Activated CD4-positive, alpha-beta memory T cell treated with anti-CD3 and anti-CD28 coated beads for 36 hours (primary cell): ENCODE measurements at regions not wholly inside any gene's neighbourhood (a gene's known extent, or its start where the extent isn't known, plus 50 kb on each side); places are given as distances from the start of the nearest gene placed in this dataset.
"Not testable (repeated sequence)": the region's sequence is repeated elsewhere in the genome, so short reads cannot be mapped to it uniquely, and the experiment has no call there.

Source experiments
- CTCF ChIA-PET: fragments of 350-600 bp; sonication (Branson Sonifier 250); formaldehyde crosslinking; loops from one replicate; lab custom pipeline; 2021; ENCODE audit warnings: antibody characterized with exemption, inconsistent platforms; lab: Charles Lee
- POLR2A ChIA-PET: fragments of 350-600 bp; sonication (Branson Sonifier 250); formaldehyde crosslinking; loops from one replicate; lab custom pipeline; 2021; ENCODE audit warnings: antibody characterized with exemption; lab: Charles Lee
- DNase-seq: peaks from one replicate; pipeline ENCODE4 v3.0.0-alpha.2; 2020
- H3K27ac Mint-ChIP-seq: one replicate; pipeline ENCODE4 v1.8.0; 2021; ENCODE audit warnings: mixed read lengths
- H3K27me3 Mint-ChIP-seq: one replicate; pipeline ENCODE4 v1.8.0; 2021; ENCODE audit warnings: mixed read lengths
- H3K36me3 Mint-ChIP-seq: one replicate; pipeline ENCODE4 v1.8.0; 2021; ENCODE audit warnings: mixed read lengths
- H3K4me1 Mint-ChIP-seq: one replicate; pipeline ENCODE4 v1.8.0; 2021; ENCODE audit warnings: low read depth, mixed read lengths
- H3K4me3 Mint-ChIP-seq: one replicate; pipeline ENCODE4 v1.8.0; 2021; ENCODE audit warnings: mild to moderate bottlenecking, mixed read lengths
- H3K9me3 Mint-ChIP-seq: one replicate; pipeline ENCODE4 v1.8.0; 2021; ENCODE audit warnings: mixed read lengths
- intact Hi-C: fragments of 100-400 bp; cut with micrococcal nuclease; formaldehyde crosslinking; loops from one replicate; pipeline ENCODE4 v1.15.1; 2023

DNA sequence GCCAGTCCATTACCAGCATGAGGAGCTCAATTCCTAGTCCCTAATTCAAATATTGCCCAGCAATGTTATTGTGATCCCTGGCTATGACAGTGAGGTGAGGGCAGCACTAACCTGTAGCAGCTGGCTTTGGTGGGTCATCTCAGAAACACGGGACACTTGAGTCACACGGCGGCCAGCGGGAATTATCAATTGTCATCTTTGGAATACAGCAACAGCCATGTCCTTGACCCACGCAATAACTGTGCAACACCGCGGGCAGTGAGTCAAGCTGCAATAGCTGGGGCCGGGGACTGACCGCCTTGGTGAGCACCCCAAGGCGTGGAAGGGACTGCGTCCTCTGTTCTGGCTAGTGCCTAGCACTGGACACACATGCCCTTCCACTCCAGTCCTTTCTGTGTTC lies 62.5 kb upstream of the ALDH1B1 start:
- intact Hi-C loops = no loop called here
- POLR2A ChIA-PET = no interaction called here
- H3K9me3 Mint-ChIP-seq = no peaks in the 10 kb centered on the region
- no peak for DNase-seq
- no peaks in the 10 kb centered on the region for H3K4me1 Mint-ChIP-seq
- CTCF ChIA-PET = no interaction called here
- H3K4me3 Mint-ChIP-seq = no peak overlapping the region
- H3K27me3 Mint-ChIP-seq = peaks cover 3% of the 10 kb centered on the region
- no peaks in the 10 kb centered on the region for H3K36me3 Mint-ChIP-seq
- no peak overlapping the region for H3K27ac Mint-ChIP-seq

DNA sequence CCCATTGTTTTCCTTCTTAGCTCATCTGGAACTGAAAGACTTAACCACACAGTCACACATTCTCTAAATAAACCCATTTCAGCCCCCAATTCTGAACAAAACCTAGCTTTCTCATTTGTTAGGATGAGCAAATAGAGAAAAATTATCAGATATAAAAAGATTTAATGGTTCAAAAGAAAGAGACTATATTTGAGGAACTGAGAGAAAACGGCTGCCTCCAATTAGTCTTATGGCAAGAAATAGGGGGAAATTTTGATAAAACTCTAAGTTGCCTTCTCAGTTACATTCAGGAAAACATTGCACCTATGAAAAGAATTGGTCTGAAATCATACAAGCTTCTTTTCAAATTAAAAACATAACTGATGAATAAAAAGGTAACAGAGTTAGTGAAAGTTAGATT lies 63.7 kb upstream of the ALDH1B1 start:
- H3K27ac Mint-ChIP-seq = no peak overlapping the region

DNA sequence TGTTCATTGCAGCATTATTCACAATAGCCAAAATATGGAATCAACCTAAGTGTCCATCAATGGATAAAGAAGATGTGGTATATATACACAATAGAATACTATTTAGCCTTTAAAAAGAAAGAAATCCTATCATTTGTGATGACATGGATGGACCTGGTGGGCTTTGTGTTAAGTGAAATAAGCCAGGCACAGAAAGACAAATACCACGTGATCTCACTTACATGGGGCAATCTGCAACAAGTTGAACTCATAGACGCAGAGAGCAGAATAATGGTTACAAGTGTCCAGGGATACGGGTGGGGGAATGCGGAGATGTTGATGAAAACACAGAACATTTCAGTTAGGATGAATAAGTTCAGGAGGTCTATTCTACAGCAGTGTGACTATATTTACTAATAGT lies 66.4 kb upstream of the ALDH1B1 start:
- intact Hi-C loops = no loop called here
- peaks cover 3% of the 10 kb centered on the region for H3K9me3 Mint-ChIP-seq
- no peaks in the 10 kb centered on the region for H3K36me3 Mint-ChIP-seq
- ChIA-PET CTCF (no interaction called here), POLR2A (no interaction called here)
- no peak overlapping the region for H3K27ac Mint-ChIP-seq
- no peak overlapping the region for H3K4me3 Mint-ChIP-seq
- peaks cover 6% of the 10 kb centered on the region for H3K27me3 Mint-ChIP-seq
- H3K4me1 Mint-ChIP-seq = no peaks in the 10 kb centered on the region
- DNase-seq = no peak

More for the DNA sequence above, 63.7 kb upstream of the ALDH1B1 start:
- DNase-seq = no peak
- peaks cover 3% of the 10 kb centered on the region for H3K27me3 Mint-ChIP-seq
- no peaks in the 10 kb centered on the region for H3K36me3 Mint-ChIP-seq
- ChIA-PET CTCF (no interaction called here), POLR2A (no interaction called here)
- intact Hi-C loops = no loop called here
- H3K4me1 Mint-ChIP-seq = no peaks in the 10 kb centered on the region
- no peaks in the 10 kb centered on the region for H3K9me3 Mint-ChIP-seq
- H3K4me3 Mint-ChIP-seq = no peak overlapping the region

DNA sequence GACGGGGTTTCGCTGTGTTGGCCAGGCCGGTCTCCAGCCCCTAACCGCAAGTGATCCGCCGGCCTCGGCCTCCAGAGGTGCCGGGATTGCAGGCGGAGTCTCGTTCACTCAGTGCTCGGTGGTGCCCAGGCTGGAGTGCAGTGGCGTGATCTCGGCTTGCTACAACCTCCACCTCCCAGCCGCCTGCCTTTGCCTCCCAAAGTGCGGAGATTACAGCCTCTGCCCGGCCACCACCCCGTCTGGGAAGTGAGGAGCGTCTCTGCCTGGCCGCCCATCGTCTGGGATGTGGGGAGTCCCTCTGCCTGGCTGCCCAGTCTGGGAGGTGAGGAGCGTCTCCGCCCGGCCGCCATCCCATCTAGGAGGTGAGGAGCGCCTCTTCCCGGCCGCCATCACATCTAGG lies 68.3 kb upstream of the ALDH1B1 start:
- H3K27me3 Mint-ChIP-seq, H3K36me3 Mint-ChIP-seq, H3K27ac Mint-ChIP-seq, POLR2A ChIA-PET, H3K4me3 Mint-ChIP-seq, H3K9me3 Mint-ChIP-seq, CTCF ChIA-PET, H3K4me1 Mint-ChIP-seq, DNase-seq, intact Hi-C loops: not testable (repeated sequence)

DNA sequence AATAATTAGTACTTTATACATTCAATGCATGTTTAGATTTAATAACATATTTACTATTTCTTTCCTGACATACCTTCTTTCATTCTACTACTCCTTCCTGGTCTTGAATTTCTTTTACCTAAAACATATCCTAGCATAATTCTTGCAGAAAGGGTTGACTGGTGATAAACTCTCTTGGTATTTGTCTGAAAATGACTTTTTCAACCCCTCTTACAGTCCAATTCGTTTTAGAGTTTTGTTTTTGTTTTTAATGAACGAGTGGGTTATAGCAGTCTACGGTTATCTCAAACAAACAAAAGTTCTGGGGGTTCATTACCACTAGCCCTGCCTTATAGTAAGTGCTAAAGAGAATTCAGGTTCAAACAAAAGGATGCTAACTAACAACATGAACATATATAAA lies 69.6 kb upstream of the ALDH1B1 start:
- no peaks in the 10 kb centered on the region for H3K36me3 Mint-ChIP-seq
- ChIA-PET POLR2A (no interaction called here), CTCF (no interaction called here)
- peaks cover 3% of the 10 kb centered on the region for H3K9me3 Mint-ChIP-seq
- H3K4me3 Mint-ChIP-seq = no peak overlapping the region
- intact Hi-C loops = no loop called here
- no peak overlapping the region for H3K27ac Mint-ChIP-seq
- H3K27me3 Mint-ChIP-seq = peaks cover 6% of the 10 kb centered on the region
- DNase-seq = no peak
- H3K4me1 Mint-ChIP-seq = peaks cover 5% of the 10 kb centered on the region

DNA sequence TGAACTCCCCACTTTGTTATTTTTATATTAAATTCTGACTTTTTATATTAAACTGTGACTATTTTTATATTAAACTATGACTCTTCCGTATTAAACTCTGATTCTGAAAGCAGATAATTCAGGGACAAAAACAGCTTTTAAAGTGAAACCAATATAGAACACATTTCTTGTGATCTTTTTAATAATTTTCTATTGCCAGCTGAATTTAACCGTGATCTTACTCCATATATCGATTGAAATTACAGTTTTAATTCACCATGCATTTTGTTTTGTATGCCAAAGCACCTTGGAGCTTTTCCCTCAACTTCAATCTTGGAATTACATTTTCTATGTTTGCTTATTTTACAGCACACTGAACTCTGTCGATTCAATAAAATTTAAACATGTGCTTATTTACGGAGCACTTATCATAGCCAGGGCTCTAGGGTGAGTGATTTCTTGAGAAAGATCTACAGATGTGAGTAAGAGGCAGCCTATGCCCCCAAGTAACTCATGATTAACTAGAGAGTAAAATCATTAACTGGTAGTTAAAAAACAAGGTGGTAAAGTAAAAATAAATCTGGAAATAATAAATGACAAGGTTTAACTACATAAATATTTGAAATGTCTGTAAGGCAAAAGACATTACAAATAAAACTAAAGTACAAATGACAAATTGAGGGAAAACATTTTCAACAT lies 72.9 kb upstream of the ALDH1B1 start:
- POLR2A ChIA-PET = no interaction called here
- Mint-ChIP-seq H3K9me3 (peaks cover 3% of the 10 kb centered on the region), H3K27me3 (peaks cover 3% of the 10 kb centered on the region)

DNA sequence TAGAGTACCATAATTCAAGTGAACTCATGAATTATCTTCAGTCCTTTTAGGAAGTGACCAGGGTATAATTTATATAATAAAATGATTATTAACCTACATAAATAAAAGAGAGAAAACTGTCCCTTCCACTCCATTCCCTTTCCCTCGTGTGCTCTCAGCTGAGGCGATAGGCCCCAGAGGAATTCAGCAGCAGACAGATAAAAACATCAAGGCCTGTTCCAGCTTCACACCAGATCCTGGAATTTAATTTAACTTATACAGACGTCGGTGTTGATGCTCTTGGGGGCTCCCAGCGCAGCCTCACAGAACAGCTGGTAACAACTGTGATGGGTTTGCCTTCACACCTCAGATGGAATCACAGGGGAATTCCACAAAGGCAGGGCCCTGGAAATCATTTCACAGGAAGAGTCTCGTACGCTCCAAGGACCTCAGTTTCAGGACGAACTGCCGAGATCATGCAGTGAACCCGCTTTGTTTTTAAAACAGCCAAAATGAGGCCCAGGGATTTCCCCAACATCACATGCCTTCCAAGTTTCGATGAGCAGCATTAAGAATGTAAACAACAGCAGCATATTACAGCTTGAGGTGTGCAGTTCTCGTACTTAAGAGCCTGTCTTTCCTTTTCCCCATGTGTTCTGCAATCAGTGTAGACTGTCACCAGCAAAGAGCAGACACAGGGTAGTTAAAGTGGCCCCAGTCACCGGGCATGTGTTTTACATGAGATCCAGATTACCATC lies 73.6 kb upstream of the ALDH1B1 start:
- CTCF ChIA-PET = no interaction called here
- POLR2A ChIA-PET = no interaction called here

More for the DNA sequence above, 72.9 kb upstream of the ALDH1B1 start:
- DNase-seq = no peak
- Mint-ChIP-seq H3K4me1 (peaks cover 5% of the 10 kb centered on the region), H3K4me3 (no peak overlapping the region), H3K27ac (no peak overlapping the region), H3K36me3 (no peaks in the 10 kb centered on the region)
- intact Hi-C loops = no loop called here
- CTCF ChIA-PET = no interaction called here

DNA sequence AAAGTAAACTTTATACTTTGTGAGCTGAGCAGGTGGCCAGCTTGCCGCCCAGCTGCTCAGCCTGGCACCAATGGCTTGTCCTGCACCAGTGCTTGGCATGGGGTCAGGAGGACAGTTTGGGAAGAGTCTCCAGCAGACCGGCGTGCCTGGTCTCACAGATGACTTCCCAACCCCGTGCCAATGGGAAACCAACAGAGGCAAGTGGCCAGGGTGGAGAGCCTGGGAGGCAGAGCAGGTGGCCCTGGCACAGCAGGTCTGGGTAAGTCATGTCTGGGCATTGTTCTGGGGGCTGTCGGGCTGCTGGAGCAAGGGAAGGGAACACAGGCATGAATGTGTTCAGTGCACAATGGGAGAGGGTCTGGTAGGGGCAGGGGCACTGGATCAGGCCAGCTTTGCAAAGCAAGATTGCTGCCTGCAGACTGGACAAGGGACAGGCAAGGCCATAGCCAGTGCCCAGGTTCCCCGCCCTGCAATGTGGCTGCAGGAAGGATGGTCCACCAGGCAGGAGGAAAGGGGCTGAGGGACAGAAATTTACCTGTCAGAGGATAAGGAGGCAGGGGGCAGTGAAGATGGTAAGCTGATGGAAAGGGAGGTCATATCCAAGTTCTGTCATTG lies 76.2 kb upstream of the ALDH1B1 start:
- intact Hi-C loops = no loop called here
- Mint-ChIP-seq H3K27me3 (peaks cover 10% of the 10 kb centered on the region), H3K4me3 (no peak overlapping the region), H3K36me3 (no peaks in the 10 kb centered on the region), H3K27ac (no peak overlapping the region), H3K4me1 (peaks cover 5% of the 10 kb centered on the region), H3K9me3 (no peaks in the 10 kb centered on the region)
- no peak for DNase-seq
- CTCF ChIA-PET = no interaction called here
- POLR2A ChIA-PET = no interaction called here

More for the DNA sequence above, 73.6 kb upstream of the ALDH1B1 start:
- H3K36me3 Mint-ChIP-seq = no peaks in the 10 kb centered on the region
- H3K9me3 Mint-ChIP-seq = peaks cover 3% of the 10 kb centered on the region
- H3K27ac Mint-ChIP-seq = no peak overlapping the region
- peak; percentile 38 for DNase-seq
- intact Hi-C loops = no loop called here
- peaks cover 5% of the 10 kb centered on the region for H3K4me1 Mint-ChIP-seq
- H3K27me3 Mint-ChIP-seq = peaks cover 3% of the 10 kb centered on the region
- no peak overlapping the region for H3K4me3 Mint-ChIP-seq

DNA sequence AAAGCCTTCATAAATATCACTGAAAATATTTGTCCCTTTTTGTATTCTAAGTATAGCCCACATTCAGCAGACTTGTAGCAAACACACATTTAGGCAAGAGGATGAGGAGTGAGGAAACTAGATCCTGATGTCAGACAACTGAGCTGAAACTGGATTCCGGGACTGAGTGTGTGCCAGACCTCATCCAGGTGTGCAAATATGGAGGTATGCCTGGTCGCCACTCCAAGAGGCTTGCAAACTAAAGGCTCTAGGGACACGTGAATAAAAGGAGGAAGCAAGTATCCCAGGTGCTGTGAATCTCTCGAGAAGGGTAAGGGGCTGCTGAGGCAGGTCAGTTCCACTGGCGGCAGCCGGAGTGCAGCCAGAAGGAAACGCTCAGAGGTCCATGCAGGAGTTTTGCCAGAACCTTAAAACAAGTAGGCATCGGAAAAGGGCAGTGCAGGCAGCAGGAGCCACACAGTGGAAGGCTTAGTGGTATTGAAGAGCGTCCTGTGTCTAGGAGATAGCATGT lies 77.4 kb upstream of the ALDH1B1 start:
- Mint-ChIP-seq H3K27ac (no peak overlapping the region), H3K27me3 (peaks cover 10% of the 10 kb centered on the region), H3K4me3 (no peak overlapping the region), H3K4me1 (peaks cover 5% of the 10 kb centered on the region), H3K36me3 (no peaks in the 10 kb centered on the region), H3K9me3 (no peaks in the 10 kb centered on the region)
- DNase-seq = no peak
- ChIA-PET POLR2A (no interaction called here), CTCF (no interaction called here)
- intact Hi-C loops = no loop called here

DNA sequence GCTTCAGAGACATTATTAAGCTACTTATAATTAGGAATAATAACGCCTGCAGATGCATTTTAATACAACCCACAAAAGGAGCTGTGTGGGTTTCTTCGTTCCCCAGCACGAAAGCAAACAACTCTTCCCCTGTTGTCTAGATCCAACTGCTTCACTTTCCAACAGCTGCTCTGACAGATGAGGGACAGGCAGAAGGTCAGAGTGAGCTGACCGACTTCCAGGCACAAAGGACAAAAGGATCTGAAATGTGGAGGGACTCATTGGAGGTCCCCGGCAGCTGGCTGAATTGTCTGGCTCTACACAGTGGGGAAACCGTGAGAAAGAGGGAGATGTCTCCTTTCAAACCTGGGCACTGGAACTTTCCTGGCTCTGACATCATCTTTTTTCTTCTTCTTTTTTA lies 79.1 kb upstream of the ALDH1B1 start:
- intact Hi-C loops = no loop called here
- ChIA-PET POLR2A (no interaction called here), CTCF (interaction anchor here (0.9 kb wide), 1 partner anchor 153 kb away, joined by 4 read pairs; no protein-coding TSS in a partner anchor)

DNA sequence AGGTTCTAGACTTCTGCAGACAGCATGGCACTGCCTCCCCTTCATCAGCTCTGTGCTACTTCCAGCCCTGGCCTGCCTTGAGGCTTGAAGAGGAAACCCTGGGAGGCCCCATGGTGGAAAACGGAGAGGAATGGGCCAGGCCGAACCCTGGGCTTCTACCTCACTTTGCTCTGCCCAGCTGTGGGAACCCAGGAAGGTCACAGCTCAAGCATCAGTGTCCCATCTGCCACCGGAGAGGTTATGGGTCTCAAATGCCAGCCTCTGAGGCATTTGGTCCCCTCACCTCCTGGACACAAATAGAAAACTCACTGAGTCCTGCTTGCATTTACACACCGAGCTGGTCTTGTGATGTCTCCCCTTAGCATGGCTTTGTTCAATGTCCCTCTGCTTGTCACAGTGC lies 80.1 kb upstream of the ALDH1B1 start:
- POLR2A ChIA-PET = no interaction called here
- intact Hi-C loops = no loop called here
- DNase-seq = no peak
- Mint-ChIP-seq H3K9me3 (no peaks in the 10 kb centered on the region), H3K27me3 (peaks cover 14% of the 10 kb centered on the region), H3K27ac (no peak overlapping the region), H3K36me3 (no peaks in the 10 kb centered on the region), H3K4me1 (no peaks in the 10 kb centered on the region), H3K4me3 (no peak overlapping the region)
- CTCF ChIA-PET = no interaction called here

More for the DNA sequence above, 79.1 kb upstream of the ALDH1B1 start:
- Mint-ChIP-seq H3K4me1 (no peaks in the 10 kb centered on the region), H3K4me3 (no peak overlapping the region), H3K27me3 (peaks cover 13% of the 10 kb centered on the region), H3K36me3 (no peaks in the 10 kb centered on the region), H3K27ac (no peak overlapping the region), H3K9me3 (no peaks in the 10 kb centered on the region)
- no peak for DNase-seq

DNA sequence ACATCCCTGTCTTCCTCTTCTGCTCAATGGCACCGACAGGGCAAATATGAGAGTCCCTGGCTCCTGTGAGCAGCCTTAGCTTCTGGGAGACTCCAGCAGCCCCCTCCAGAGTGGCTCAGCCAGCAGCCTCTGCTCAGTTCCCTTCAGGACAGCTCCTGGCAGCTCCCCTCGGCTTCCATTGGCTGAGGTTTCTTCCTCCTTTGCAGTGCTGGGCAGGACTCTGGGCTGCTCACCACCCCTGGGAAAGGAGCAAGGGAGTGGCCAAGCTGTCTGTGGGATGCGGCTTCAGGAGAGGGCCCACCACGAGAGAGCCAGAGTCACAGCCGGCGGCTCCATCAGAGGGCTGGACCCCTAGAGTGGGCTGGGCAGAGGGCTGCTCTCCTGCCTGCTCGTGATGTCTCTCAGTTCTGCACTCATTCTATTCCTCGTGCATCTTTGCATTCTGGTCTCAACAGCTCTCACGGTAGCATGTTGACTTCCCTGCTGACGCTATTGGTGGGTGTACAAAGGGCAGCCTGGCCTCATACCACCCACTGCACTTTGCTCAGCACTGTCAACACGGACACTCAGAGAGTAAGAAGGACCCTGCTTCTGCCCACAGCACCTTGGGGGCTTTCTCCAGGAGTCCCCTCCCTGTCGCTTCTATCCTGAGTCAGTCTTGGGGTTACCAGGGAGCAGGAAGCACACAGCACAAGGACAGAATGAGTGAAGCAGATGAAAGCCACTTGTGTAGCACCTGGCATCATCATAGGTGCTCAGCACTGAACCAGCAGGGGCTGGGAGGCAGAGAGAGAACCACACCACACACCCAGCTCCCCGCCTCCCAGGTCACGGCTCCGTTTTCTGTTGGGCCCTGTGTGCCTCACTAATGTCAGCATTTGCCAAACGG lies 80.9 kb upstream of the ALDH1B1 start:
- no peak for DNase-seq
- H3K36me3 Mint-ChIP-seq = no peaks in the 10 kb centered on the region
- peaks cover 14% of the 10 kb centered on the region for H3K27me3 Mint-ChIP-seq
- H3K4me1 Mint-ChIP-seq = no peaks in the 10 kb centered on the region
- intact Hi-C loops = no loop called here
- no peaks in the 10 kb centered on the region for H3K9me3 Mint-ChIP-seq
- H3K27ac Mint-ChIP-seq = no peak overlapping the region
- ChIA-PET CTCF (interaction anchor here (0.6 kb wide), 1 partner anchor 151 kb away, joined by 3 read pairs; no protein-coding TSS in a partner anchor), POLR2A (no interaction called here)
- H3K4me3 Mint-ChIP-seq = no peak overlapping the region
